ENCODE measurements at regions not wholly inside any gene's neighbourhood (a gene's known extent, or its start where the extent isn't known, plus 50 kb on each side); places are given as distances from the start of the nearest gene placed in this dataset.
"Not testable (repeated sequence)": the region's sequence is repeated elsewhere in the genome, so short reads cannot be mapped to it uniquely, and the experiment has no call there.

GRCh38 chrX:968148-968965 is 244.1 kb downstream of the CRLF2 start:
- FAIRE-seq (no peak), DNase-seq (ENCODE audit: low spot score in 2 of 2) (no peak)

GRCh38 chrX:966396-967070 is 245.9 kb downstream of the CRLF2 start:
- no peak for DNase-seq (ENCODE audit: low spot score in 2 of 2)
- FAIRE-seq: no peak

- no peak for FAIRE-seq
- no peak for DNase-seq (ENCODE audit: low spot score in 2 of 2)
Observed at GRCh38 chrX:964831-965416, 247.5 kb downstream of the CRLF2 start.

- FAIRE-seq (no peak), DNase-seq (ENCODE audit: low spot score in 2 of 2) (no peak)
Observed at GRCh38 chrX:960821-961220, 251.6 kb downstream of the CRLF2 start.

GRCh38 chrX:959595-959994 is 252.9 kb downstream of the CRLF2 start:
- FAIRE-seq (no peak), DNase-seq (ENCODE audit: low spot score in 2 of 2) (no peak)

GRCh38 chrX:955168-955781 is 257.2 kb downstream of the CRLF2 start:
- not testable (repeated sequence) for DNase-seq (ENCODE audit: low spot score in 2 of 2); FAIRE-seq

- no peak for DNase-seq (ENCODE audit: low spot score in 2 of 2)
- FAIRE-seq: no peak
Observed at GRCh38 chrX:953879-954482, 258.5 kb downstream of the CRLF2 start.

GRCh38 chrX:952816-953215 is 259.6 kb downstream of the CRLF2 start:
- no peak for FAIRE-seq
- DNase-seq (ENCODE audit: low spot score in 2 of 2): no peak

- not testable (repeated sequence) for FAIRE-seq; DNase-seq (ENCODE audit: low spot score in 2 of 2)
Observed at GRCh38 chrX:947262-947661, 265.2 kb downstream of the CRLF2 start.

GRCh38 chrX:943035-943434 is 269.4 kb downstream of the CRLF2 start:
- DNase-seq (ENCODE audit: low spot score in 2 of 2): no peak
- no peak for FAIRE-seq

- no peak for FAIRE-seq
- no peak for DNase-seq (ENCODE audit: low spot score in 2 of 2)
Observed at GRCh38 chrX:940691-941090, 271.8 kb downstream of the CRLF2 start.

- DNase-seq (ENCODE audit: low spot score in 2 of 2) (no peak), FAIRE-seq (no peak)
Observed at GRCh38 chrX:936979-937769, 275.3 kb downstream of the CRLF2 start.

- FAIRE-seq (no peak), DNase-seq (ENCODE audit: low spot score in 2 of 2) (no peak)
Observed at GRCh38 chrX:933611-934010, 278.8 kb downstream of the CRLF2 start.

GRCh38 chrX:928606-929005 is 283.8 kb downstream of the CRLF2 start:
- FAIRE-seq (no peak), DNase-seq (ENCODE audit: low spot score in 2 of 2) (no peak)

- FAIRE-seq (no peak), DNase-seq (ENCODE audit: low spot score in 2 of 2) (no peak)
Observed at GRCh38 chrX:926991-927390, 285.5 kb downstream of the CRLF2 start.

- DNase-seq (ENCODE audit: low spot score in 2 of 2) (no peak), FAIRE-seq (no peak)
Observed at GRCh38 chrX:926070-926469, 286.4 kb downstream of the CRLF2 start.

- no peak for FAIRE-seq
- no peak for DNase-seq (ENCODE audit: low spot score in 2 of 2)
Observed at GRCh38 chrX:925652-926061, 286.8 kb downstream of the CRLF2 start.

GRCh38 chrX:925094-925493 is 287.4 kb downstream of the CRLF2 start:
- FAIRE-seq (no peak), DNase-seq (ENCODE audit: low spot score in 2 of 2) (no peak)

GRCh38 chrX:924017-924416 is 288.4 kb downstream of the CRLF2 start:
- FAIRE-seq (no peak), DNase-seq (ENCODE audit: low spot score in 2 of 2) (no peak)

GRCh38 chrX:920234-920799 is 289.7 kb downstream of the SHOX start:
- DNase-seq (ENCODE audit: low spot score in 2 of 2) (no peak), FAIRE-seq (no peak)

All from frontal cortex (tissue), 3 donors.